Occipital lobe (tissue), 1 donor: ENCODE measurements at regions not wholly inside any gene's neighbourhood (a gene's known extent, or its start where the extent isn't known, plus 50 kb on each side); places are given as distances from the start of the nearest gene placed in this dataset.

Experiments used
- DNase-seq: peaks from one replicate; lab custom pipeline; 2025; lab: John Stamatoyannopoulos, UW

- DNase-seq, result no peak
These were observed 73.9 kb downstream of the TEX29 start for GRCh38 chr13:111394211-111394922.

- no peak for DNase-seq
These were observed 75.3 kb downstream of the TEX29 start for GRCh38 chr13:111395511-111396393.

- DNase-seq, result no peak
These were observed 76.0 kb downstream of the TEX29 start for GRCh38 chr13:111396457-111396856.

GRCh38 chr13:111397202-111397880, 76.9 kb downstream of the TEX29 start:
- no peak for DNase-seq

- DNase-seq, result no peak
These were observed 77.8 kb downstream of the TEX29 start for GRCh38 chr13:111398196-111398595.

- no peak for DNase-seq
These were observed 78.4 kb downstream of the TEX29 start for GRCh38 chr13:111398715-111399299.

GRCh38 chr13:111399334-111399733, 78.9 kb downstream of the TEX29 start:
- DNase-seq, result no peak

- no peak for DNase-seq
These were observed 79.5 kb downstream of the TEX29 start for GRCh38 chr13:111399776-111400538.

- DNase-seq, result no peak
These were observed 80.7 kb downstream of the TEX29 start for GRCh38 chr13:111401151-111401550.

- no peak for DNase-seq
These were observed 81.3 kb downstream of the TEX29 start for GRCh38 chr13:111401755-111402154.

- DNase-seq, result no peak
These were observed 82.0 kb downstream of the TEX29 start for GRCh38 chr13:111402441-111402840.

GRCh38 chr13:111403266-111403665, 82.8 kb downstream of the TEX29 start:
- DNase-seq, result no peak

- no peak for DNase-seq
These were observed 84.3 kb downstream of the TEX29 start for GRCh38 chr13:111404746-111405145.

- DNase-seq, result no peak
These were observed 86.2 kb downstream of the TEX29 start for GRCh38 chr13:111406636-111407035.

- no peak for DNase-seq
These were observed 87.1 kb downstream of the TEX29 start for GRCh38 chr13:111407381-111408131.

- no peak for DNase-seq
These were observed 89.0 kb downstream of the TEX29 start for GRCh38 chr13:111409413-111409812.

- DNase-seq, result no peak
These were observed 90.0 kb downstream of the TEX29 start for GRCh38 chr13:111410232-111411021.

- DNase-seq, result no peak
These were observed 90.9 kb downstream of the TEX29 start for GRCh38 chr13:111411151-111411858.
